ENCODE measurements at regions not wholly inside any gene's neighbourhood (a gene's known extent, or its start where the extent isn't known, plus 50 kb on each side); places are given as distances from the start of the nearest gene placed in this dataset.
"Not testable (repeated sequence)": the region's sequence is repeated elsewhere in the genome, so short reads cannot be mapped to it uniquely, and the experiment has no call there.

- no peak for DNase-seq
Measured at GRCh38 chr7:29619111-29619510, 55.5 kb downstream of the PRR15 start.

- no peak for DNase-seq
Measured at GRCh38 chr7:29619848-29620555, 56.4 kb downstream of the PRR15 start.

- no peak for DNase-seq
Measured at GRCh38 chr7:29620556-29620930, 56.9 kb downstream of the PRR15 start.

GRCh38 chr7:29622335-29623265 is 59.0 kb downstream of the PRR15 start:
- DNase-seq = peak; percentile 97

GRCh38 chr7:29623973-29624372 is 60.3 kb downstream of the PRR15 start:
- no peak for DNase-seq

GRCh38 chr7:29626730-29627129 is 63.1 kb downstream of the PRR15 start:
- no peak for DNase-seq

GRCh38 chr7:29627631-29628030 is 64.0 kb downstream of the PRR15 start:
- DNase-seq = no peak

GRCh38 chr7:29629507-29629906 is 65.9 kb downstream of the PRR15 start:
- DNase-seq = no peak

GRCh38 chr7:29635067-29636008 is 71.7 kb downstream of the PRR15 start:
- peak; percentile 48 for DNase-seq

GRCh38 chr7:29636009-29636351 is 72.3 kb downstream of the PRR15 start:
- no peak for DNase-seq

GRCh38 chr7:29637374-29637773 is 73.7 kb downstream of the PRR15 start:
- no peak for DNase-seq

GRCh38 chr7:29638841-29639240 is 75.2 kb downstream of the PRR15 start:
- DNase-seq = not testable (repeated sequence)

GRCh38 chr7:29639386-29639785 is 75.8 kb downstream of the PRR15 start:
- DNase-seq = no peak

GRCh38 chr7:29639886-29640595 is 76.4 kb downstream of the PRR15 start:
- no peak for DNase-seq

- no peak for DNase-seq
Measured at GRCh38 chr7:29641651-29642050, 78.0 kb downstream of the PRR15 start.

GRCh38 chr7:29642494-29643155 is 79.0 kb downstream of the PRR15 start:
- DNase-seq = no peak

- DNase-seq = not testable (repeated sequence)
Measured at GRCh38 chr7:29646116-29646515, 82.5 kb downstream of the PRR15 start.

- peak; percentile 91 for DNase-seq
Measured at GRCh38 chr7:29647020-29647654, 83.5 kb downstream of the PRR15 start.

- DNase-seq = not testable (repeated sequence)
Measured at GRCh38 chr7:29647691-29648210, 84.1 kb downstream of the PRR15 start.

GRCh38 chr7:29649028-29649716 is 85.5 kb downstream of the PRR15 start:
- no peak for DNase-seq

Data from NCI-H226 (cell line).